ENCODE measurements at regions not wholly inside any gene's neighbourhood (a gene's known extent, or its start where the extent isn't known, plus 50 kb on each side); places are given as distances from the start of the nearest gene placed in this dataset.

- no peak for DNase-seq (ENCODE audit: low spot score)
- intact Hi-C loops (cut with DNase I), result no loop called here
- WGBS, result 87% methylated on average over 2 of the region's 2 CpGs
- no peak for TF ChIP-seq POLR2A (IDR thresholded peaks at IDR 0.05)
- TF ChIP-seq, protein P1, sequence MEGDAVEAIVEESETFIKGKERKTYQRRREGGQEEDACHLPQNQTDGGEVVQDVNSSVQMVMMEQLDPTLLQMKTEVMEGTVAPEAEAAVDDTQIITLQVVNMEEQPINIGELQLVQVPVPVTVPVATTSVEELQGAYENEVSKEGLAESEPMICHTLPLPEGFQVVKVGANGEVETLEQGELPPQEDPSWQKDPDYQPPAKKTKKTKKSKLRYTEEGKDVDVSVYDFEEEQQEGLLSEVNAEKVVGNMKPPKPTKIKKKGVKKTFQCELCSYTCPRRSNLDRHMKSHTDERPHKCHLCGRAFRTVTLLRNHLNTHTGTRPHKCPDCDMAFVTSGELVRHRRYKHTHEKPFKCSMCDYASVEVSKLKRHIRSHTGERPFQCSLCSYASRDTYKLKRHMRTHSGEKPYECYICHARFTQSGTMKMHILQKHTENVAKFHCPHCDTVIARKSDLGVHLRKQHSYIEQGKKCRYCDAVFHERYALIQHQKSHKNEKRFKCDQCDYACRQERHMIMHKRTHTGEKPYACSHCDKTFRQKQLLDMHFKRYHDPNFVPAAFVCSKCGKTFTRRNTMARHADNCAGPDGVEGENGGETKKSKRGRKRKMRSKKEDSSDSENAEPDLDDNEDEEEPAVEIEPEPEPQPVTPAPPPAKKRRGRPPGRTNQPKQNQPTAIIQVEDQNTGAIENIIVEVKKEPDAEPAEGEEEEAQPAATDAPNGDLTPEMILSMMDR (IDR thresholded peaks at IDR 0.05), result no peak
- no peak for TF ChIP-seq POLR2AphosphoS5 (IDR thresholded peaks at IDR 0.05)
- H3K4me3 ChIP-seq, result no peak overlapping the region
- H3K27ac ChIP-seq, result no peak overlapping the region
- H3K4me1 ChIP-seq (replicated peaks), result no peaks in the 10 kb centered on the region
- no peaks in the 10 kb centered on the region for H3K36me3 ChIP-seq
- no peaks in the 10 kb centered on the region for H3K9me3 ChIP-seq
- no peaks in the 10 kb centered on the region for H3K27me3 ChIP-seq (replicated peaks; ENCODE audit: insufficient read depth)
Observed at GRCh38 chr13:63184693-63185092, 1769.0 kb upstream of the PCDH20 start.

DNA sequence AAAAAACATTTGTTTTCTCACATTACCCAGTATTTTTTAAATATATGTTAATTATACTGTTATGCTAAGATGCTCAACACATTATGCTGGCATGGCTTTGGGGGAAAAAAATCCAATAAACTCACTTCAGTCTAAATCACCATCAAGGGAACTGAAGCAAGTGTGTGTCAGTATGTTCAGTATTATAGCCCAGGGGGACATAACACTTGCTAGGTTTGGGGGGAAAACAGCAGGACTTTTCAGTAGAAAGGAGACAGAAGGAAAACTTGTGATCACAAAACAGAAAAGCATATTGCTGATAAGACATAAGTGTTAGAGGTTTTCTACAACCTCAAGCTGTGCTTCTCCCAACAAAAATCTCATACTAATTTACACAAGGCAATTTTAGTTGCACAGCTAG is 1759.9 kb upstream of the PCDH20 start:
- TF ChIP-seq, protein P1 (IDR thresholded peaks at IDR 0.05), result no peak
- TF ChIP-seq POLR2AphosphoS5 (IDR thresholded peaks at IDR 0.05) (no peak), POLR2A (IDR thresholded peaks at IDR 0.05) (no peak)
- intact Hi-C loops (cut with DNase I), result no loop called here
- no peaks in the 10 kb centered on the region for H3K27me3 ChIP-seq (replicated peaks; ENCODE audit: insufficient read depth)

DNA sequence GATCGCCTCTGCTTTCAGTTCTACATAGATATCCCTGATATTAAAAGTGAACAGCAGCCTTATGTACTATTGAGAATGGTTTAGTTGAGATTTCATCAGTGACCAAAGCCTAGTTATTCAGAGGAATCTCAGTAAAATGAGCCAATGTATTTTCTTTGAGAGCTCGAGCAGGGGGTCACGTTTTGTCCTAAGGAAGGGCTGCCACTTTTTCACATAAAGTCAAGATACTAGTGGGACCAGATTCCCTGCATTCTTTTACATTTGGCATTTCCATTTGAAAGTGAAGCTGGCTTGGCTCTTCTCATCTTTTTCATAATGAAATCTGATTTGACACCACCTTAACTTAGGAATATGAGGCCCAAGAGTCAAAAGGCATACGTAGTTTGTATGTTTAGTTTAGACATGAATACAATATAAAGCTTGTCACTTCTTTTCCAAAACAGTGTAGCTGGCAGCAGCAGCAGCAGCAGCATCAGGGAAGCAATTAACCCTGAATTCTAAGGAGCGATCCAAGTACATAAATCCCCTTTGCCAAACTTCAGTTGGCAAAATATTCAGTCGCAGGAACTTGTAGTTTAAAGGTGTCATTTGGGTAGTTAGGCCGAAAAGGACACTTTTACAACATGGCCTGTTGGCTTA is 1752.2 kb upstream of the PCDH20 start:
- H3K4me3 ChIP-seq, result no peak overlapping the region
- no peaks in the 10 kb centered on the region for H3K9me3 ChIP-seq
- 15% methylated on average over 7 of the region's 7 CpGs for WGBS
- intact Hi-C loops (cut with DNase I), result no loop called here
- H3K36me3 ChIP-seq, result no peaks in the 10 kb centered on the region
- H3K27me3 ChIP-seq (replicated peaks; ENCODE audit: insufficient read depth), result no peaks in the 10 kb centered on the region
- no peaks in the 10 kb centered on the region for H3K4me1 ChIP-seq (replicated peaks)
- TF ChIP-seq, protein P1 (IDR thresholded peaks at IDR 0.05), result no peak
- no peak for TF ChIP-seq POLR2AphosphoS5 (IDR thresholded peaks at IDR 0.05)
- no peak for TF ChIP-seq POLR2A (IDR thresholded peaks at IDR 0.05)
- DNase-seq (ENCODE audit: low spot score), result no peak
- H3K27ac ChIP-seq, result no peak overlapping the region

More for the DNA sequence above, 1759.9 kb upstream of the PCDH20 start:
- Histone ChIP-seq H3K36me3 (no peaks in the 10 kb centered on the region), H3K4me3 (no peak overlapping the region), H3K27ac (no peak overlapping the region), H3K9me3 (no peaks in the 10 kb centered on the region), H3K4me1 (replicated peaks) (no peaks in the 10 kb centered on the region)
- no peak for DNase-seq (ENCODE audit: low spot score)

- no peaks in the 10 kb centered on the region for H3K36me3 ChIP-seq
- no peaks in the 10 kb centered on the region for H3K4me1 ChIP-seq (replicated peaks)
- H3K27ac ChIP-seq, result no peak overlapping the region
- H3K9me3 ChIP-seq, result no peaks in the 10 kb centered on the region
- 77% methylated on average over 4 of the region's 4 CpGs for WGBS
- no peak overlapping the region for H3K4me3 ChIP-seq
- DNase-seq (ENCODE audit: low spot score), result no peak
- intact Hi-C loops (cut with DNase I), result no loop called here
- TF ChIP-seq, protein P1 (IDR thresholded peaks at IDR 0.05), result no peak
- TF ChIP-seq POLR2A (IDR thresholded peaks at IDR 0.05), result no peak
- TF ChIP-seq POLR2AphosphoS5 (IDR thresholded peaks at IDR 0.05), result no peak
- no peaks in the 10 kb centered on the region for H3K27me3 ChIP-seq (replicated peaks; ENCODE audit: insufficient read depth)
Observed at GRCh38 chr13:63166345-63166744, 1750.7 kb upstream of the PCDH20 start.

GRCh38 chr13:63163903-63164302 is 1748.3 kb upstream of the PCDH20 start:
- H3K4me3 ChIP-seq, result no peak overlapping the region
- H3K4me1 ChIP-seq (replicated peaks), result no peaks in the 10 kb centered on the region
- intact Hi-C loops (cut with DNase I), result no loop called here
- no peaks in the 10 kb centered on the region for H3K27me3 ChIP-seq (replicated peaks; ENCODE audit: insufficient read depth)
- WGBS, result 89% methylated on average over 2 of the region's 2 CpGs
- H3K36me3 ChIP-seq, result no peaks in the 10 kb centered on the region
- no peak for DNase-seq (ENCODE audit: low spot score)
- H3K27ac ChIP-seq, result no peak overlapping the region
- no peaks in the 10 kb centered on the region for H3K9me3 ChIP-seq
- TF ChIP-seq, protein P1 (IDR thresholded peaks at IDR 0.05), result no peak
- TF ChIP-seq POLR2AphosphoS5 (IDR thresholded peaks at IDR 0.05) (no peak), POLR2A (IDR thresholded peaks at IDR 0.05) (no peak)

Measured in prostate gland (tissue), 2 donors.